SK-N-SH treated with all-trans-retinoic acid at 6 μM for 48 hours (cell line): ENCODE measurements at regions not wholly inside any gene's neighbourhood (a gene's known extent, or its start where the extent isn't known, plus 50 kb on each side); places are given as distances from the start of the nearest gene placed in this dataset.

Experiments
- ATAC-seq: fragments of 200-7000 bp; cut with Tn5 transposase; 3 replicates; pipeline ENCODE4 v1.9.1; 2020; ENCODE audit warnings: mild to moderate bottlenecking, moderate library complexity
- ARNTL ChIP-seq: fragments of 450-650 bp; formaldehyde crosslinking; IDR thresholded peaks from 2 replicates; pipeline ENCODE4 v1.5.0; 2020; ENCODE audit warnings: low read depth, mild to moderate bottlenecking, moderate library complexity, borderline replicate concordance
- BACH2 ChIP-seq: fragments of 250-450 bp; sonication (Bioruptor Pico); IDR thresholded peaks from 2 replicates; pipeline ENCODE4 v1.9.0; 2021; ENCODE audit warnings: mild to moderate bottlenecking, borderline replicate concordance
- CSDC2 ChIP-seq: fragments of 250-450 bp; sonication (Bioruptor Pico); IDR thresholded peaks from 2 replicates; pipeline ENCODE4 v1.5.0; 2020; ENCODE audit warnings: mild to moderate bottlenecking, moderate library complexity
- ESRRG ChIP-seq: fragments of 250-450 bp; sonication (Bioruptor Pico); IDR thresholded peaks from 2 replicates; pipeline ENCODE4 v1.6.1; 2021; ENCODE audit warnings: mild to moderate bottlenecking
- GLIS3 ChIP-seq: fragments of 250-450 bp; sonication (Bioruptor Pico); IDR thresholded peaks from 2 replicates; pipeline ENCODE4 v1.5.0; 2020; ENCODE audit warnings: mild to moderate bottlenecking, moderate library complexity
- ISL1 ChIP-seq: fragments of 250-450 bp; sonication (Bioruptor Pico); IDR thresholded peaks from 2 replicates; pipeline ENCODE4 v2.1.2; 2022; ENCODE audit warnings: mild to moderate bottlenecking, moderate library complexity
- OSR1 ChIP-seq: fragments of 250-450 bp; sonication (Bioruptor Pico); IDR thresholded peaks from 2 replicates; pipeline ENCODE4 v1.8.0; 2022; ENCODE audit warnings: moderate library complexity, mild to moderate bottlenecking, inconsistent platforms
- PPARA ChIP-seq: fragments of 250-450 bp; sonication (Bioruptor Pico); IDR thresholded peaks from 2 replicates; pipeline ENCODE4 v1.5.0; 2020; ENCODE audit warnings: mild to moderate bottlenecking, borderline replicate concordance
- RARB ChIP-seq: fragments of 250-450 bp; sonication (Bioruptor Pico); IDR thresholded peaks from 2 replicates; pipeline ENCODE4 v1.8.0; 2021; ENCODE audit warnings: mild to moderate bottlenecking, moderate library complexity
- SNAI2 ChIP-seq: fragments of 250-450 bp; sonication (Bioruptor Pico); IDR thresholded peaks from 2 replicates; pipeline ENCODE4 v1.5.0; 2020; ENCODE audit warnings: mild to moderate bottlenecking, moderate library complexity
- TCF4 ChIP-seq: fragments of 250-450 bp; sonication (Bioruptor Pico); IDR thresholded peaks from 2 replicates; pipeline ENCODE4 v1.8.0; 2021; ENCODE audit warnings: mild to moderate bottlenecking, moderate library complexity, borderline replicate concordance
- TOX ChIP-seq: fragments of 250-450 bp; sonication (Bioruptor Pico); IDR thresholded peaks from 2 replicates; pipeline ENCODE4 v1.8.0; 2021; ENCODE audit warnings: mild to moderate bottlenecking, moderate library complexity, borderline replicate concordance
- ZC3H10 ChIP-seq: fragments of 250-450 bp; sonication (Bioruptor Pico); IDR thresholded peaks from 2 replicates; pipeline ENCODE4 v1.5.1; 2021; ENCODE audit warnings: mild to moderate bottlenecking, moderate library complexity
- ZFP3 ChIP-seq: fragments of 250-450 bp; sonication (Bioruptor Pico); IDR thresholded peaks from 2 replicates; pipeline ENCODE4 v1.5.0; 2020; ENCODE audit warnings: mild to moderate bottlenecking, moderate library complexity
- ZFP30 ChIP-seq: fragments of 450-650 bp; formaldehyde crosslinking; IDR thresholded peaks from 2 replicates; pipeline ENCODE4 v1.5.0; 2022; ENCODE audit warnings: mild to moderate bottlenecking, moderate library complexity
- ZNF565 ChIP-seq: fragments of 450-650 bp; formaldehyde crosslinking; conservative IDR thresholded peaks from 2 replicates; pipeline ENCODE4 v1.5.0; 2020; ENCODE audit warnings: low read depth, mild to moderate bottlenecking, moderate library complexity
- ZNF70 ChIP-seq: fragments of 450-650 bp; formaldehyde crosslinking; IDR thresholded peaks from 2 replicates; pipeline ENCODE4 v1.5.0; 2020; ENCODE audit warnings: mild to moderate bottlenecking, moderate library complexity
- ZNF8 ChIP-seq: fragments of 450-650 bp; formaldehyde crosslinking; IDR thresholded peaks from 2 replicates; pipeline ENCODE4 v1.5.0; 2020; ENCODE audit warnings: mild to moderate bottlenecking, moderate library complexity
- TF ChIP-seq, protein P1 (sequence below): fragments of 250-450 bp; sonication (Bioruptor Pico); IDR thresholded peaks from 2 replicates; pipeline ENCODE4 v1.8.0; 2020; ENCODE audit warnings: mild to moderate bottlenecking, moderate library complexity, borderline replicate concordance
- TF ChIP-seq, protein P2 (sequence below): fragments of 250-450 bp; sonication (Bioruptor Pico); IDR thresholded peaks from 2 replicates; pipeline ENCODE4 v1.5.0; 2020; ENCODE audit warnings: mild to moderate bottlenecking, moderate library complexity
- TF ChIP-seq, protein P3 (sequence below): fragments of 250-450 bp; sonication (Bioruptor Pico); IDR thresholded peaks from 2 replicates; pipeline ENCODE4 v1.5.1; 2020; ENCODE audit warnings: low read depth, mild to moderate bottlenecking, moderate library complexity
- TF ChIP-seq, protein P4 (sequence below): fragments of 250-450 bp; sonication (Bioruptor Pico); IDR thresholded peaks from 2 replicates; pipeline ENCODE4 v1.5.1; 2021; ENCODE audit warnings: mild to moderate bottlenecking, moderate library complexity
- TF ChIP-seq, protein P5 (sequence below): fragments of 250-450 bp; sonication (Bioruptor Pico); IDR thresholded peaks from 2 replicates; pipeline ENCODE4 v1.8.0; 2021; ENCODE audit warnings: low read depth, mild to moderate bottlenecking, moderate library complexity, borderline replicate concordance

DNA sequence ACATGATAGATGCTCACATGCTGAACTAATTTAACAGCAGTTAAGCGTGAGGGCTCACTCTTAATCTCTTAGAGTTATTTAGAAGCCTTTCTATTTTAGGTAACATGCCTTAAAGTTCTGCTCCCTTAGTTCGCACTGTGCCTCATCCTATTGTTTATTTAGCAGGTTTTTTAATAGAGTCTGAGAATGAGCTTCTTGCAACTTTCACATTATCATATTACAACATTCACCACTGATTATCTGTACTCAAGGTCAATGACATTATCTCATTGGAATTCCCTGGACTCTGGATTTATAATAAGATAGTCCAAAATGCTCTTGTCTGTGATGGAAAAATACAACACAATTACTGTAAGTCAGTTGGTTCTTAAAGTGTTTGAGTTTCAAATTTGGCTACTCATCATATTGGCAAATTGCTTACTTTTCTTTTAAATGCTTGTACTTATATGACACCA, 183.6 kb upstream of the SLC38A2 start (continued):
- no peak; the same call in 1 of the 2 replicates for TF ChIP-seq TOX (CRISPR knock-in tag)
- TF ChIP-seq ZNF70, result no peak
- peak; percentile 94 for TF ChIP-seq ISL1 (CRISPR knock-in tag)
- TF ChIP-seq, all 23 proteins: peak for 3

DNA sequence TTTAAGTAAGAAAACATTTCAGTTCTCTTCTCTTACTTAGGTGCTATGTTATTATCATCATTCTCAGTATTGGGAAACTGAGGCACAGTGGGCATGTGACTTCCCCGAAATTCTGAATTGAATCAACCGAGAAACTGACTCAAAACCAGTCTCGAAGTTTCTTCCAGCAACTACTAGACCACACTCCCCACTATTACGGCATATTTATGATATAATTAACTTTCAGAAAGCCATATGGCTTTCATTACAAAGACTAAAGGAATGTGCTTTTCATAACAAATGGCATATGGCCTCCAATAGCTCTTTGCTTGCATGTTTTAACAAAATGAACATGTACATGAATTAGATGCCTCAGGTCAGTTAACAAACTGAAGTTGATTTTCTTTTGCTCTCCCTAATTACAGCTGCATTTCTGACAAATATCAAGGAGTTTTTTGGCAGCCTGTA, 182.9 kb upstream of the SLC38A2 start:
- ATAC-seq, result peak; percentile 88
- TF ChIP-seq, protein P1, sequence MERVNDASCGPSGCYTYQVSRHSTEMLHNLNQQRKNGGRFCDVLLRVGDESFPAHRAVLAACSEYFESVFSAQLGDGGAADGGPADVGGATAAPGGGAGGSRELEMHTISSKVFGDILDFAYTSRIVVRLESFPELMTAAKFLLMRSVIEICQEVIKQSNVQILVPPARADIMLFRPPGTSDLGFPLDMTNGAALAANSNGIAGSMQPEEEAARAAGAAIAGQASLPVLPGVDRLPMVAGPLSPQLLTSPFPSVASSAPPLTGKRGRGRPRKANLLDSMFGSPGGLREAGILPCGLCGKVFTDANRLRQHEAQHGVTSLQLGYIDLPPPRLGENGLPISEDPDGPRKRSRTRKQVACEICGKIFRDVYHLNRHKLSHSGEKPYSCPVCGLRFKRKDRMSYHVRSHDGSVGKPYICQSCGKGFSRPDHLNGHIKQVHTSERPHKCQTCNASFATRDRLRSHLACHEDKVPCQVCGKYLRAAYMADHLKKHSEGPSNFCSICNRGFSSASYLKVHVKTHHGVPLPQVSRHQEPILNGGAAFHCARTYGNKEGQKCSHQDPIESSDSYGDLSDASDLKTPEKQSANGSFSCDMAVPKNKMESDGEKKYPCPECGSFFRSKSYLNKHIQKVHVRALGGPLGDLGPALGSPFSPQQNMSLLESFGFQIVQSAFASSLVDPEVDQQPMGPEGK (CRISPR knock-in tag), result peak; percentile 88
- TF ChIP-seq ESRRG (no peak), PPARA (no peak), ZNF8 (CRISPR knock-in tag) (no peak; the same call in 1 of the 2 replicates), RARB (CRISPR knock-in tag) (no peak), ISL1 (CRISPR knock-in tag) (peak; percentile 96), ZC3H10 (CRISPR knock-in tag) (peak; percentile 92), TOX (CRISPR knock-in tag) (no peak), OSR1 (no peak), ZFP30 (CRISPR knock-in tag) (no peak), ARNTL (CRISPR knock-in tag) (no peak), CSDC2 (CRISPR knock-in tag) (peak; percentile 97), ZNF565 (CRISPR knock-in tag) (no peak), SNAI2 (CRISPR knock-in tag) (peak; percentile 98), ZNF70 (no peak), ZFP3 (CRISPR knock-in tag) (peak; percentile 87), GLIS3 (peak; percentile 3; the same call in 1 of the 2 replicates), BACH2 (CRISPR knock-in tag) (no peak), TCF4 (CRISPR knock-in tag) (peak; percentile 95)
- TF ChIP-seq, protein P2, sequence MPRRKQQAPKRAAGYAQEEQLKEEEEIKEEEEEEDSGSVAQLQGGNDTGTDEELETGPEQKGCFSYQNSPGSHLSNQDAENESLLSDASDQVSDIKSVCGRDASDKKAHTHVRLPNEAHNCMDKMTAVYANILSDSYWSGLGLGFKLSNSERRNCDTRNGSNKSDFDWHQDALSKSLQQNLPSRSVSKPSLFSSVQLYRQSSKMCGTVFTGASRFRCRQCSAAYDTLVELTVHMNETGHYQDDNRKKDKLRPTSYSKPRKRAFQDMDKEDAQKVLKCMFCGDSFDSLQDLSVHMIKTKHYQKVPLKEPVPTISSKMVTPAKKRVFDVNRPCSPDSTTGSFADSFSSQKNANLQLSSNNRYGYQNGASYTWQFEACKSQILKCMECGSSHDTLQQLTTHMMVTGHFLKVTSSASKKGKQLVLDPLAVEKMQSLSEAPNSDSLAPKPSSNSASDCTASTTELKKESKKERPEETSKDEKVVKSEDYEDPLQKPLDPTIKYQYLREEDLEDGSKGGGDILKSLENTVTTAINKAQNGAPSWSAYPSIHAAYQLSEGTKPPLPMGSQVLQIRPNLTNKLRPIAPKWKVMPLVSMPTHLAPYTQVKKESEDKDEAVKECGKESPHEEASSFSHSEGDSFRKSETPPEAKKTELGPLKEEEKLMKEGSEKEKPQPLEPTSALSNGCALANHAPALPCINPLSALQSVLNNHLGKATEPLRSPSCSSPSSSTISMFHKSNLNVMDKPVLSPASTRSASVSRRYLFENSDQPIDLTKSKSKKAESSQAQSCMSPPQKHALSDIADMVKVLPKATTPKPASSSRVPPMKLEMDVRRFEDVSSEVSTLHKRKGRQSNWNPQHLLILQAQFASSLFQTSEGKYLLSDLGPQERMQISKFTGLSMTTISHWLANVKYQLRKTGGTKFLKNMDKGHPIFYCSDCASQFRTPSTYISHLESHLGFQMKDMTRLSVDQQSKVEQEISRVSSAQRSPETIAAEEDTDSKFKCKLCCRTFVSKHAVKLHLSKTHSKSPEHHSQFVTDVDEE (CRISPR knock-in tag), result peak; percentile 81; the same call in 1 of the 2 replicates
- TF ChIP-seq, protein P3, sequence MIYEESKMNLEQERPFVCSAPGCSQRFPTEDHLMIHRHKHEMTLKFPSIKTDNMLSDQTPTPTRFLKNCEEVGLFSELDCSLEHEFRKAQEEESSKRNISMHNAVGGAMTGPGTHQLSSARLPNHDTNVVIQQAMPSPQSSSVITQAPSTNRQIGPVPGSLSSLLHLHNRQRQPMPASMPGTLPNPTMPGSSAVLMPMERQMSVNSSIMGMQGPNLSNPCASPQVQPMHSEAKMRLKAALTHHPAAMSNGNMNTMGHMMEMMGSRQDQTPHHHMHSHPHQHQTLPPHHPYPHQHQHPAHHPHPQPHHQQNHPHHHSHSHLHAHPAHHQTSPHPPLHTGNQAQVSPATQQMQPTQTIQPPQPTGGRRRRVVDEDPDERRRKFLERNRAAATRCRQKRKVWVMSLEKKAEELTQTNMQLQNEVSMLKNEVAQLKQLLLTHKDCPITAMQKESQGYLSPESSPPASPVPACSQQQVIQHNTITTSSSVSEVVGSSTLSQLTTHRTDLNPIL (CRISPR knock-in tag), result peak; percentile 96
- TF ChIP-seq, protein P4, sequence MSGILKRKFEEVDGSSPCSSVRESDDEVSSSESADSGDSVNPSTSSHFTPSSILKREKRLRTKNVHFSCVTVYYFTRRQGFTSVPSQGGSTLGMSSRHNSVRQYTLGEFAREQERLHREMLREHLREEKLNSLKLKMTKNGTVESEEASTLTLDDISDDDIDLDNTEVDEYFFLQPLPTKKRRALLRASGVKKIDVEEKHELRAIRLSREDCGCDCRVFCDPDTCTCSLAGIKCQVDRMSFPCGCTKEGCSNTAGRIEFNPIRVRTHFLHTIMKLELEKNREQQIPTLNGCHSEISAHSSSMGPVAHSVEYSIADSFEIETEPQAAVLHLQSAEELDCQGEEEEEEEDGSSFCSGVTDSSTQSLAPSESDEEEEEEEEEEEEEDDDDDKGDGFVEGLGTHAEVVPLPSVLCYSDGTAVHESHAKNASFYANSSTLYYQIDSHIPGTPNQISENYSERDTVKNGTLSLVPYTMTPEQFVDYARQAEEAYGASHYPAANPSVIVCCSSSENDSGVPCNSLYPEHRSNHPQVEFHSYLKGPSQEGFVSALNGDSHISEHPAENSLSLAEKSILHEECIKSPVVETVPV (CRISPR knock-in tag), result peak; percentile 63; the same call in 1 of the 2 replicates
- TF ChIP-seq, protein P5, sequence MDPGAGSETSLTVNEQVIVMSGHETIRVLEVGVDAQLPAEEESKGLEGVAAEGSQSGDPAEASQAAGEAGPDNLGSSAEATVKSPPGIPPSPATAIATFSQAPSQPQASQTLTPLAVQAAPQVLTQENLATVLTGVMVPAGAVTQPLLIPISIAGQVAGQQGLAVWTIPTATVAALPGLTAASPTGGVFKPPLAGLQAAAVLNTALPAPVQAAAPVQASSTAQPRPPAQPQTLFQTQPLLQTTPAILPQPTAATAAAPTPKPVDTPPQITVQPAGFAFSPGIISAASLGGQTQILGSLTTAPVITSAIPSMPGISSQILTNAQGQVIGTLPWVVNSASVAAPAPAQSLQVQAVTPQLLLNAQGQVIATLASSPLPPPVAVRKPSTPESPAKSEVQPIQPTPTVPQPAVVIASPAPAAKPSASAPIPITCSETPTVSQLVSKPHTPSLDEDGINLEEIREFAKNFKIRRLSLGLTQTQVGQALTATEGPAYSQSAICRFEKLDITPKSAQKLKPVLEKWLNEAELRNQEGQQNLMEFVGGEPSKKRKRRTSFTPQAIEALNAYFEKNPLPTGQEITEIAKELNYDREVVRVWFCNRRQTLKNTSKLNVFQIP, result 0 out of 2 replicates have a peak, but pooled peaks have one; percentile 56

DNA sequence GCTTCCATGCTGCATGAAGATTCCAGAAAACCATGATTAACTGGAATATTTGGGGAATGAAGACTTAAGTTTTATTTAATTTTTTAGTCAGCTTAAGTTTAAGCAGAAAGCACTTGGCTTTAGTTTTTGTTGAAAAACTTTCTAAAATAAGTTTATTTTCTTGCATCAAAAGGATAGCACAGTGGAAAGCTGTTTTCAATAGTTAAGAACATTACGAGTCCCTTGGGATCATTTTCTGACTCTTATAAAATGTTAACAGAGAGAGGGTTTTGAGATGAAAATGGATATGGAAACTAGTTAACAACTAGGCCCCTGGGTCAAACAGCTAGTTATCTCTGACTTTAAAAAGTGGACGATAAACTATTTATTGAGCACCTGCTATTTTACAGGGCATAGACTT, 181.9 kb upstream of the SLC38A2 start:
- ATAC-seq, result no peak
- no peak for TF ChIP-seq GLIS3
- TF ChIP-seq ESRRG, result no peak
- TF ChIP-seq ARNTL (CRISPR knock-in tag), result no peak
- no peak for TF ChIP-seq OSR1
- no peak for TF ChIP-seq ZFP3 (CRISPR knock-in tag)
- TF ChIP-seq ZNF565 (CRISPR knock-in tag), result no peak
- TF ChIP-seq ZC3H10 (CRISPR knock-in tag), result no peak
- TF ChIP-seq SNAI2 (CRISPR knock-in tag), result no peak
- TF ChIP-seq, protein P1 (CRISPR knock-in tag), result no peak
- no peak for TF ChIP-seq ZNF70
- TF ChIP-seq, protein P4 (CRISPR knock-in tag), result no peak
- TF ChIP-seq RARB (CRISPR knock-in tag), result no peak
